Bronchial epithelial cell (primary cell): ENCODE measurements at regions not wholly inside any gene's neighbourhood (a gene's known extent, or its start where the extent isn't known, plus 50 kb on each side); places are given as distances from the start of the nearest gene placed in this dataset.

Experiments
- DNase-seq: peaks from one replicate; pipeline ENCODE4 v3.0.0-alpha.2; 2010; ENCODE audit warnings: low read depth
- FAIRE-seq: peaks from 2 replicates; lab custom pipeline; 2011; peaks lifted over from hg19 to GRCh38; lab: Jason Lieb, UNC
- H3K27me3 ChIP-seq: 2 replicates; pipeline ENCODE4 v1.5.1; 2011; ENCODE audit warnings: low read length; ENCODE audit not compliant: control insufficient read depth, insufficient read depth
- H3K36me3 ChIP-seq: 2 replicates; pipeline ENCODE4 v1.5.1; 2011; ENCODE audit warnings: low read length; ENCODE audit not compliant: control insufficient read depth, insufficient read depth
- H3K4me3 ChIP-seq: 2 replicates; pipeline ENCODE4 v1.5.1; 2011; ENCODE audit warnings: mild to moderate bottlenecking, low read depth, low read length, control low read depth
- CTCF ChIP-seq: IDR thresholded peaks from 2 replicates; pipeline ENCODE4 v1.5.1; 2011; ENCODE audit warnings: mild to moderate bottlenecking, moderate library complexity, low read length, control low read depth, inconsistent platforms; ENCODE audit not compliant: insufficient read depth, severe bottlenecking

GRCh38 chr3:193085655-193086054 is 155.4 kb upstream of the PLAAT1 start:
- H3K36me3 ChIP-seq: no peaks in the 10 kb centered on the region
- H3K4me3 ChIP-seq: no peak overlapping the region
- H3K27me3 ChIP-seq: no peaks in the 10 kb centered on the region
- no peak for TF ChIP-seq CTCF
- FAIRE-seq (no peak), DNase-seq (no peak)

DNA sequence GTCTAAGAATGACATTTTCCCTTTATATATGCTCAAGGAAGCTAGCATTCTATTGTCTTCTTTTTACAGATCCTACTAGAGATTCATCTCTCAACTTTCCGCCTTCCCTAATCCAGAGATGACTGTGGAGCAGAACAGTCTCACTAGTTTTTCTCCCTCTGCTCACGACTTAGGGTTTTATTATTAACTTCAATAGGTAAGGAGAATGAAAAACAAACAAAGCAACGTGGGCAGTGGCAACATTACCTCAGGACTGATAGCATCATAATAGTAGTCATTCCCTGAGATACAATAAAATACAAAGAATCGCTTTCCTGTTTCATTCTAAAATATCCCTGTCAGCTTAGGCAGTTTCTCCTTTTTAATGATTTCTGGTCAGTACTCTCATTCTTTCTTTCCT is 154.3 kb upstream of the PLAAT1 start:
- FAIRE-seq (no peak), DNase-seq (no peak)
- Histone ChIP-seq H3K4me3 (no peak overlapping the region), H3K27me3 (no peaks in the 10 kb centered on the region), H3K36me3 (no peaks in the 10 kb centered on the region)
- no peak for TF ChIP-seq CTCF

DNA sequence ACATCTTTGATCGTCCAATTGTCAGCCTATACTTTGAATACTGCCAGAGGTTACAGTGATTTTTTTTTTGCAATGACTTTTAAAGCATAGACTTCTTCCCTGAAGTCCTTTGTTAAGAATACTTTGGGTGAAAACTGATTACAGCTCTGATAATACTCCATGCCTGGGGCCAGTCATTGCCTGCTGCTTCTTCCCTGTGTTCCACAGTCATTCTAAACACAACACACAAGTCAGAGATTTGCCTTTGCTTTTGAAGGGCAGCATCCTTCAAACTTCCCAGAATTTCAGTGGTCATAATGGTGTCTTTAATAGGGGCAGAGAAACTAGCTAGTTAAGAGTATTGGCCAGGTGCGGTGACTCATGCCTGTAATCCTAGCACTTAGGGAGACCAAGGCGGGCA is 153.7 kb upstream of the PLAAT1 start:
- no peaks in the 10 kb centered on the region for H3K36me3 ChIP-seq
- TF ChIP-seq CTCF: no peak
- H3K27me3 ChIP-seq: no peaks in the 10 kb centered on the region
- no peak overlapping the region for H3K4me3 ChIP-seq
- FAIRE-seq (no peak), DNase-seq (no peak)

- FAIRE-seq: no peak
- no peaks in the 10 kb centered on the region for H3K27me3 ChIP-seq
- DNase-seq: no peak
- H3K4me3 ChIP-seq: no peak overlapping the region
- TF ChIP-seq CTCF: no peak
- no peaks in the 10 kb centered on the region for H3K36me3 ChIP-seq
Observed at GRCh38 chr3:193095366-193095765, 145.7 kb upstream of the PLAAT1 start.

DNA sequence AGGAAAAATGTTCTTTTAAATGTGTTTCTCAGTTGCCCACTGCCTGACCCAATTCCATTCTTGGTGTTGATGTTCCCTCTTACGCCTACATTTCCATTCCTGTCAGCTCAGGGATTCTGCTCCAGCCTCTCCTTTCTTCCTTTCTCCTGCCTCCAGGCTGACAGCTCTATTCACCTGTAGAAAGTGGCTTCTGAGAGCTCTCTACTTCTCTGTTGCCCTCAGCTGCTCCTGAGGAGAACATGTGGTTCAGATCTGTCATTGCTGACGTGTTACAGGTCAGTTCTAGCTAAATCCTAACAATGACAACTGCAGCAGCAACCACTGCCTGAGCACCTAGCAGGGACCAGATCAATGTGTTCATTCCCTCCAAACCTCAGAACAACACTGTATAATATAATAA is 144.9 kb upstream of the PLAAT1 start:
- FAIRE-seq (no peak), DNase-seq (no peak)
- Histone ChIP-seq H3K36me3 (no peaks in the 10 kb centered on the region), H3K4me3 (no peak overlapping the region), H3K27me3 (no peaks in the 10 kb centered on the region)
- no peak for TF ChIP-seq CTCF
